ENCODE measurements at regions not wholly inside any gene's neighbourhood (a gene's known extent, or its start where the extent isn't known, plus 50 kb on each side); places are given as distances from the start of the nearest gene placed in this dataset.

- Histone ChIP-seq H3K27me3 (no peaks in the 10 kb centered on the region), H3K4me1 (ENCODE audit: insufficient read depth) (no peaks in the 10 kb centered on the region), H3K36me3 (no peaks in the 10 kb centered on the region), H3K4me3 (no peak overlapping the region), H3K27ac (no peak overlapping the region), H3K9me3 (peaks cover 0 to 3% of the 10 kb centered on the region in 2 donors)
- intact Hi-C loops (cut with DNase I) = no loop called here
- WGBS, 3 donors = 62 to 80% (median 79%) methylated on average over 1 of the region's 1 CpG
- no peak for DNase-seq
- TF ChIP-seq POLR2A (IDR thresholded peaks at IDR 0.05) = no peak
- no peak for TF ChIP-seq EP300 (IDR thresholded peaks at IDR 0.05)
- no peak for TF ChIP-seq CTCF (IDR thresholded peaks at IDR 0.05)
Observed at GRCh38 chr14:88998027-88998426, 173.6 kb downstream of the TTC8 start.

- Histone ChIP-seq H3K27me3 (no peaks in the 10 kb centered on the region), H3K36me3 (no peaks in the 10 kb centered on the region), H3K27ac (no peak overlapping the region), H3K4me3 (no peak overlapping the region), H3K4me1 (ENCODE audit: insufficient read depth) (no peaks in the 10 kb centered on the region), H3K9me3 (peaks cover 0 to 3% of the 10 kb centered on the region in 2 donors)
- 87 to 90% (median 89%) methylated on average over 5 of the region's 5 CpGs for WGBS, 3 donors
- no peak for DNase-seq
- intact Hi-C loops (cut with DNase I) = no loop called here
- no peak for TF ChIP-seq EP300 (IDR thresholded peaks at IDR 0.05)
- TF ChIP-seq POLR2A (IDR thresholded peaks at IDR 0.05) = no peak
- TF ChIP-seq CTCF (IDR thresholded peaks at IDR 0.05) = no peak
Observed at GRCh38 chr14:88999137-88999536, 174.7 kb downstream of the TTC8 start.

GRCh38 chr14:89000007-89000942, 175.8 kb downstream of the TTC8 start:
- no peak overlapping the region for H3K27ac ChIP-seq

GRCh38 chr14:89004166-89004565, 179.7 kb downstream of the TTC8 start:
- no peak overlapping the region for H3K27ac ChIP-seq
- intact Hi-C loops (cut with DNase I) = no loop called here
- no peaks in the 10 kb centered on the region for H3K36me3 ChIP-seq
- DNase-seq = no peak
- H3K27me3 ChIP-seq = no peaks in the 10 kb centered on the region
- peaks cover 0 to 2% of the 10 kb centered on the region in 2 donors for H3K9me3 ChIP-seq
- TF ChIP-seq EP300 (IDR thresholded peaks at IDR 0.05) (no peak), CTCF (IDR thresholded peaks at IDR 0.05) (no peak), POLR2A (IDR thresholded peaks at IDR 0.05) (no peak)
- H3K4me3 ChIP-seq = no peak overlapping the region
- H3K4me1 ChIP-seq (ENCODE audit: insufficient read depth) = no peaks in the 10 kb centered on the region

More at GRCh38 chr14:89000007-89000942, 175.8 kb downstream of the TTC8 start:
- peaks cover 0 to 3% of the 10 kb centered on the region in 2 donors for H3K9me3 ChIP-seq
- no peak overlapping the region for H3K4me3 ChIP-seq
- 73 to 75% (median 75%) methylated on average over 9 of the region's 9 CpGs for WGBS, 3 donors
- H3K27me3 ChIP-seq = no peaks in the 10 kb centered on the region
- H3K4me1 ChIP-seq (ENCODE audit: insufficient read depth) = no peaks in the 10 kb centered on the region
- TF ChIP-seq POLR2A (IDR thresholded peaks at IDR 0.05) (no peak), EP300 (IDR thresholded peaks at IDR 0.05) (no peak), CTCF (IDR thresholded peaks at IDR 0.05) (no peak)
- intact Hi-C loops (cut with DNase I) = no loop called here
- no peaks in the 10 kb centered on the region for H3K36me3 ChIP-seq
- DNase-seq = no peak

Measured in ovary (tissue), 7 donors.